C1 segment of cervical spinal cord (tissue), 14 donors: ENCODE measurements at regions not wholly inside any gene's neighbourhood (a gene's known extent, or its start where the extent isn't known, plus 50 kb on each side); places are given as distances from the start of the nearest gene placed in this dataset.
"Not testable (repeated sequence)": the region's sequence is repeated elsewhere in the genome, so short reads cannot be mapped to it uniquely, and the experiment has no call there.

Experiments used
- DNase-seq, 14 donors: peaks; one replicate each; lab custom pipeline; 2025; lab: John Stamatoyannopoulos, UW

DNA sequence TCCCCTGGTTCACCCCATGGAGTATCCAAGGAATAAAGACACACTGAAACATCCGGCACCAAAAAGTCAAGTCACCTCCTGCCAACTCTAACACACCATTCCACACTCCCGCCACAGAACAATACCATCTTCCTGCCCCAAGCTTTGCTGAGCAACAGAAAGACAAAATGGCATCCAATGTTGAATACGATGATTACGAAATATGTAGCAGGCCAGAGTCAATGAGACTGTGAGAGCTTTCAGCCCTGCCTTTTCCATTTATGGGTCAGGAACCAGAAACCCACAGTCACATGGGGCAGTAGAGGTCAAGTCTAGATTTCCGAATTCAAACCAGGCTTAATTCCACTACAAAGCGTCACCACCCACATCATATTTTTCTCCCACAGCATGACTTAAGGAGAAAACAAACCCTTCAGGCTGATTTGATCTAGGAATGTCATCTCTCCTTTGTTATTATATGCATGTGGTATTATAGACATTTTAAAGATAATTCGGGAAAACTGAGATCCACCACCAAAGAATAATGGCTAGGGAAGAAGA lies 249.8 kb downstream of the SETD4 start:
- no peak for DNase-seq

DNA sequence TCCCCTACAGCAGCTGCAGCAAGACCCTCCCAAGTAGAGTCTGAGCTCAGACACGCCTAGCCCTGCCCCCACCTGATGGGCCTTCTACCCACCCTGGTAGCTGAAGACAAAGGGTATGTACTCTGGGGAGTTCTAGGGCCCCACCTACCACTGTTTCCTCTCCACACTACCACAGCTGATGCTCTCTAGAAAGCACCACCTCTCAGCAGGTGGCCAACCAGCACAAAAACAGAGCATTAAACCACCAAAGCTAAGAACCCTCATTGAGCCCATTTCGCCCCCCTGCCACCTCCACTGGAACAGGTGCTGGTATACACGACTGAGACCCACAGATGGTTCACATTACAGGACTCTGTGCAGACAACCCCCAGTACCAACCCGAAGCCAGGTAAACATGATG lies 258.9 kb downstream of the SETD4 start:
- DNase-seq: no peak

DNA sequence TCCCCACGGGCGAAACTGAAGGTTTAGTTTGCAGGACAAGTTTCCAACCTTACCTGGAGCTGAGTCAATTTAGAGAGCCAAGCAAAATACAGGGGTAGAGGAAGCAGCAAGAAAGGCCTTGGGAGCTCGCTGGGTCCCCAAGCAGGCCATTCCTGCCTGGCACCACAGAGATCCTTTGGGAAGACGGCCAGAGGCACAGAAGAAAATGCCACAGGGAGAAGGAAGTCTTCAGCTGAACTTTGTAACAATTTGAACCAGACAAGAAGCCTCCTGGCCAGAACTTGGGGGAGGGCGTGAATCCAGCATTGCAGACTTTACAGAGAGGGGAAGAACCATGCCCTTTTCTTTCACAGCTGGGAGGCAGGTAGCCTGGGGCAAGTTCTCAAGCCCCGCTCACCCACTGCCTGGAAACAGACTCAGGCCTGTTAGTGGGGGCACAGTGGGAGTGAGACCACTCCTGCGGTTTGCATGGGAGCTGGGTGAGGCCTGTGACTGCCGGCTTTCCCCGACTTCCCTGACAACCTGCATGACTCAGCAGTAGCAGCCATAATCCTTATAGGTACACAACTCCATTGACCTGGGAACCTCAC lies 259.4 kb downstream of the SETD4 start:
- not testable (repeated sequence) for DNase-seq

DNA sequence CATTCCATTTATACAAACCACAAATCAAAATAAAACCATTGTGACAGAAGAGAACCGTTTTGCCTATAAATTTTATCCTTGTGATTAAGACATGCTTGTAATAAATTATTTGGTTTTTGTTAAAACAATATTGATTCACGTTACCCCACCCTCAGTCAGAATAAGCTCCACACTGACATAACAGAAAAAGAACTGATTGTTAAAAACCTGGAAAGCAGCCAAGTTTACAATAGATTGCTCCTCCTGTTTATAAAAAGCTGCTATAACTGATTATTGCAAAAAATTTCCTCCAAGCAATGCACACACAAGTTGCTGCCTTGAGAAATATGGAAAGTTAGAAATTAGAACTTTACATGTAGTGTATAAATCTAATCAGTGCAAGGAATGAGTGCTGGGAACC lies 263.5 kb downstream of the SETD4 start:
- no peak for DNase-seq

- DNase-seq: not testable (repeated sequence)
Observed at GRCh38 chr21:35794527-35794926, 265.8 kb downstream of the SETD4 start.

- no peak for DNase-seq
Observed at GRCh38 chr21:35792569-35793305, 267.6 kb downstream of the SETD4 start.

- no peak for DNase-seq
Observed at GRCh38 chr21:35791541-35792325, 268.6 kb downstream of the SETD4 start.

GRCh38 chr21:35783721-35784120 lies 276.6 kb downstream of the SETD4 start:
- no peak for DNase-seq

DNA sequence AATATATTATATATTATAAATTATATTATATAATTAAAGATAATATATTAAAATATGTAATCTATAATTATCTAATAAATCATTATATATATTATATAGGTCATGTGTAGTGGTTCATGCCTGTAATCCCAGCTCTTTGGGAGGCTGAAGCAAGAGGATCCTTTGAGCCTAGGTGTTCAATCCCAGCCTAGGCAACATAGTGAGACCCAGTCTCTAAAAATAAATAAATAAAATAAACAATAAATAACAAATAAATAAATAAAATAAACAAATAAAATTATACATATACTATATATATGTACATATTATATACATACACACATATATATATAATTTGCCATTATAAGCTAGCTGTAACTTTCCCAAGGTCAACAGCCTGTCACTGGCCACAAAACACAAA lies 277.7 kb downstream of the SETD4 start:
- no peak for DNase-seq

DNA sequence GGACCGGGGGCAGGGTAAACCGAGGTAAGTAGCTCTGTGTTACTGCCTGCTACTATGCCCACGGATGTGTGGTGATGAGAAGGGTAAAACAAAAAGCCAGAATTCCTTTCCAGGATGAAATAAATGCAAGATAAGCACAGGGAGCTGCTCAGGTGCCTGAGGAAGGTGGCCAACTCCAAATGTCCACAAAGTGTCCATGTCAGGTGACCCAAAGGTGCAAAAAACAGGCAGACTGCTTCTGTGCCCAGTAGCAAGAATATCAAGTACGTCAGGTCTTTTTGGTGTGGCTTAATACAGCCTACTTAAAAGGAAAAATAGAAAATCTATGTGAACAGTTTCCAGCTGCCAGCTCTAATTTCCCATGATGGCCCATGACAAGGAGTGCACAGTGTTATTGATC lies 279.3 kb downstream of the SETD4 start:
- no peak for DNase-seq

DNA sequence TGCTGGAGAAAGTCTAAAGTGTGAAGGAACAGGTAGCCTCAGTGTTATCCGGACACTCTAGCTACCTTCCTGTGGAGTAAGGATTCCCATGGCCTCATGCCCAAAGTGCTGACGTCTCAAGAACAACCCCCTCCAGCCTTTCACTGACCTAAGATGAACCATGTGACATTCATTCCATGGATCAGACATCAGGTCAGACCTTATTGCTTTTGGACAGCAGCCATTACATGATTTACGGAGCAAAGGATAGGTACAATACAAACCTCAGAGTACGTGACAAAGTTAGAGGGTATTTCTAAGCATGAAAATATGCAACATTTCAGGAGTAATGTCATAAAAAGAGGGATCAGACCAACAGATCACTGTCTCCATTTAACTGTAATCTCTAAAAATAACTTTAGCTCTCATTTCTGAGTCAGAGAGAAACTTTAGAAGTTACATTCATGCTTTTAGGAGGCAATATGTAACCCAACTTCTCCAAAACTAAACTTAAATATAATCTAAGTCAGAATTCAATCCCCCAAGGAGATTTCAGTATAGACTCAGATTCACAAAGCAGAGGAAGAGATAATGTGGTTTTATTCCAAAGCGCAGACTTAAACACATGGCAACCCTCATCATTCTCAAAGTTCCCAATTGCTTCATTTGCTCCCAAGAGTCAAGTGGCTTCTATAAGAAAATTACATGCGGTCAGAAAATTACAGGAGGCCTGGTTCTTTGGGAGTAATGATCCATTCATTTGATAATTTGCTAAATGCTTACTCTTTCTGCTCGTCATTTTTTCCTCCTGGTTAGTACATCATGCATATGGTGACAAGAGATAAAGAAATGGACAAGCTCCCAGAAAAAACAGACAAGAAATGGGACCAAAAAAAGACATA lies 280.4 kb downstream of the SETD4 start:
- DNase-seq: no peak

DNA sequence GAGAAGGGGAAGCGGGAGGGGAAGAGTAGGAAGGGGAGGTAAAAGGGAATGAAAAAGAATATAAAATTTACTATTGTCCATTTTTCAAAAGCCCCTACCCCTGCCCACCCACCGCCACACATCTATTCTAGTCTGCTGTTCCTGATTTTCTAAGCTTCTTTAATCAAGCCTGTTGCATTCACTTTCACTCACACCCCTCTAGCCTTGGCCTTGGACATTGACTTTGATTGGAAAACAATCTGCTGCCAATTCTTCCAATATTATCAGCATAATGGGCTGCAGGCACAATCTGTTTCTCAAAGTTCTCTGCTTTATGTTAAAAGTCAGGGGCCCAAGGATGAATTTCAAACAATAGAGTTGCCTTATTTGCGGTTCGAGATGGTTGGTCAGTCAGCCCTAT lies 281.2 kb downstream of the SETD4 start:
- no peak for DNase-seq

DNA sequence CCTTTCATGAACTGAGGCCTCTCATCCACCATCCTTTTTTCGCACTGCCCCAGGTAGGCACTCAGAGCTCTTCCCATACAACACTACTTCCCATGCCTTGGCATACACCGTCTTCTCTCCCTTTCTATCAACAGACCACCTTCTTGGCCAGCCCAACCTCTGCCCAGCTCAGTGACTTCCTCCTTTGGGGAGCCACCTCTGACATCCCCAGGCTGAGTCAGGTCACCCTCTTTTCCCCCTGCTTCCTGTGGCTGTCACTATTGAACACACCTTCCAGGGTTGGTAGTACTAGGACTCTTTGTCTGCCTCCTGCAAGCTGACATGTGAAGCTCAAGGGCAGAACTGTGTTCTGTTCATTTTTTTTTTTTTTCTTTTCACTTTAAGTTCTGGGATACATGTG lies 283.2 kb downstream of the SETD4 start:
- no peak for DNase-seq

GRCh38 chr21:35775778-35776544 lies 284.4 kb downstream of the SETD4 start:
- DNase-seq: no peak

GRCh38 chr21:35770101-35770945 lies 290.0 kb downstream of the SETD4 start:
- no peak for DNase-seq

DNA sequence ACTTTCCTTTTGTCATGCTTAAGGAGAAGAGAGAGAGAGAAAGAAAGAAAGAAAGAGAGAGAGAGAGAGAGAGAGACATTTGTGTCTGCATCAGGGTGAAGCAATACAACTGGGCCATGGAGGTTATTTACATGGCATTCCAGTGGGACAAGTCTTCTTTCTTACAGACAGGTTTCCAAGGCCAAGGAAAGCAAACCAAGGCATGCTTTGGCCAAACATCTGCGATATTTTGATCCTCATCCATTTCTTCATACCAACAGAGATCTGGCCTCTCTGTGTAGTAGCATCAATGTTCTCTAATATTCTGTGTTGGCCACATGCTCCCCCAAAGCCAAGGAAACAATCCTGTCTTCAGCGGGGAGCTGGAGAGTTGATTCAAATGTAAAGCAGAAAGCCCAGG lies 292.1 kb downstream of the SETD4 start:
- DNase-seq: no peak

DNA sequence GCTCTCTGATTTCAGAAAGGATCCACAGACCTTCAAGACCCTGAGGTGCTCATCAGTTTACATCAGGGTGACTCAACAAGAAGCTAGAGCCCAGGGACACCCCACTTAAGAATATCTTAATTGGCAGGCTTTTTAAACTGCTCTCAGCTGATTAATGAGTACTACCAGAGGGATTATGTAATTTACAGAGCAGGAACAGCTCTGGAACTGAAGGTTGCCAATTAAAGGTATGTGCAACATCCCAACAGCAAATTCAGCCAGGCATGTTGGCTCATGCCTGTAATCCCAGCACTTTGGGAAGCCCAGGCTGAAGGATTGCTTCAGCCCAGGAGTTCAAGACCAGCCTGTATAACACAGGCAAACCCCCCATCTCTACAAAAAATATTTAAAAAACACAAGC lies 295.7 kb downstream of the SETD4 start:
- no peak for DNase-seq

GRCh38 chr21:35764077-35764476 lies 296.2 kb downstream of the SETD4 start:
- no peak for DNase-seq

- DNase-seq: no peak
Observed at GRCh38 chr21:35754583-35754982, 305.7 kb downstream of the SETD4 start.

DNA sequence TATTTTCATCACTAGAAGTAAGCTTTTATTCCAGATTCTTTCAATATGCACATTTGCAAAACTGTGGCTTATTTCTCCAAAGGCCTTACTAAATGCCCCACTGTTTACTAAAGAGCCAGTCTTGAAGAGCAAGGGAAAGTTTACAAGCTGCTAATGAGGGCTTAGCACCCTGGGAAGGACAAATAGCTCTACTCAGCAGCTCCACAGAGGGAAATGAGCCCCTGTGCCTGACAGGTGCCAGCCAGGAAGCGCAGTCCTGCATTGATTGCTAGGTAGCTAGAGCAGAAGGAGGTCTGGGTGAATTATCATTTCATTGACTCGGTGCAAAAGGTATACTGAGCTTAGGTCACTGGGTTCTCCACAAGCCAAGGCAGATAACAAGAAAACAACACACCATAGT lies 307.0 kb downstream of the SETD4 start:
- no peak for DNase-seq
